ENCODE measurements at regions not wholly inside any gene's neighbourhood (a gene's known extent, or its start where the extent isn't known, plus 50 kb on each side); places are given as distances from the start of the nearest gene placed in this dataset.

- no TSS peak for BruUV-seq (replicated peaks)
- TF ChIP-seq RELB (IDR thresholded peaks at IDR 0.05; ENCODE audit: low read depth) (no peak), NFXL1 (IDR thresholded peaks at IDR 0.05; ENCODE audit: borderline replicate concordance) (no peak), ZBTB11 (CRISPR knock-in tag; IDR thresholded peaks at IDR 0.05) (no peak), ZSCAN29 (IDR thresholded peaks at IDR 0.05) (no peak), SP1 (IDR thresholded peaks at IDR 0.05; ENCODE audit: low read depth, low read length) (no peak), EED (IDR thresholded peaks at IDR 0.05; ENCODE audit: low read depth) (no peak), HDAC2 (IDR thresholded peaks at IDR 0.05) (no peak), LARP7 (IDR thresholded peaks at IDR 0.05) (no peak), PRDM15 (CRISPR knock-in tag; IDR thresholded peaks at IDR 0.05) (no peak), IRF4 (IDR thresholded peaks at IDR 0.05; ENCODE audit: low read depth, low read length) (no peak), MTA2 (IDR thresholded peaks at IDR 0.05; ENCODE audit: low read depth) (no peak), MYC (IDR thresholded peaks at IDR 0.05; ENCODE audit: insufficient read depth, insufficient read length, insufficient replicate concordance, low read length, severe bottlenecking) (no peak), ZNF622 (IDR thresholded peaks at IDR 0.05) (no peak), ATF2 (IDR thresholded peaks at IDR 0.05; ENCODE audit: low read length) (no peak)
- Histone ChIP-seq H3K79me2 (ENCODE audit: control insufficient read depth, insufficient read depth, low read length) (no peaks in the 10 kb centered on the region), H2AFZ (ENCODE audit: control insufficient read depth, low read depth, low read length) (no peak overlapping the region), H3K9me3 (replicated peaks; ENCODE audit: control insufficient read depth, insufficient read depth, low read length) (no peaks in the 10 kb centered on the region), H3K4me3 (no peak overlapping the region), H4K20me1 (ENCODE audit: control insufficient read depth, insufficient read depth) (no peaks in the 10 kb centered on the region), H3K27ac (ENCODE audit: control insufficient read depth, insufficient read depth) (no peak overlapping the region), H3K36me3 (ENCODE audit: control insufficient read depth in 2 of 2, insufficient read depth in 2 of 2, low read length in 1 of 2) (no peaks in the 10 kb centered on the region), H3K27me3 (replicated peaks in 1 of 2; ENCODE audit: control insufficient read depth in 2 of 2, insufficient read depth in 2 of 2, low read length in 1 of 2) (peaks cover 0 to 3% of the 10 kb centered on the region in 2 experiments; a peak in 2 of 4 replicates), H3K9ac (ENCODE audit: control insufficient read depth, insufficient read depth, low read length) (no peak overlapping the region), H3K4me2 (ENCODE audit: control insufficient read depth, insufficient read depth) (no peak overlapping the region), H3K4me1 (ENCODE audit: control insufficient read depth, insufficient read depth, low read length) (no peaks in the 10 kb centered on the region)
- POLR2A ChIA-PET: no interaction called here
- CTCF ChIA-PET: no interaction called here
- WGBS (ENCODE audit: insufficient coverage, insufficient replicate concordance, low lambda C conversion rate, missing lambda C conversion rate): 22% methylated on average over 23 of the region's 24 CpGs
- in situ Hi-C loops (cut with MboI) (no loop called here), intact Hi-C loops (cut with micrococcal nuclease; ENCODE audit: unreplicated experiment) (no loop called here)
- DNase-seq (ENCODE audit: low read depth, low spot score): no peak
- RAD21 ChIA-PET (ENCODE audit: unreplicated experiment): no interaction called here
- no peak for FAIRE-seq
- SMC1A ChIA-PET (ENCODE audit: uncharacterized antibody, unreplicated experiment): interaction anchor here (1.2 kb wide), 1 partner anchor 10 kb away, joined by 3 read pairs; no protein-coding TSS in a partner anchor
- ATAC-seq: no peak
These were observed 73.0 kb upstream of the OLFM1 start for GRCh38 chr9:135014311-135015010.
